ENCODE measurements at regions not wholly inside any gene's neighbourhood (a gene's known extent, or its start where the extent isn't known, plus 50 kb on each side); places are given as distances from the start of the nearest gene placed in this dataset.

GRCh38 chr6:146865756-146866379, 267.1 kb downstream of the ADGB start:
- TF ChIP-seq ZNF384 (IDR thresholded peaks at IDR 0.05) (no peak), PKNOX1 (IDR thresholded peaks at IDR 0.05) (peak; percentile 12; the same call in 1 of the 2 replicates)
- POLR2A ChIA-PET, result no interaction called here
- CTCF ChIA-PET, result interaction anchor here (0.9 kb wide), 1 partner anchor 19 kb away, joined by 3 read pairs; no protein-coding TSS in a partner anchor
- no peak for DNase-seq (ENCODE audit: extremely low spot score)

GRCh38 chr6:146866731-146867414, 268.1 kb downstream of the ADGB start:
- POLR2A ChIA-PET, result no interaction called here
- no peak for TF ChIP-seq LEF1 (IDR thresholded peaks at IDR 0.05; ENCODE audit: borderline replicate concordance)
- no peak for TF ChIP-seq NFRKB (IDR thresholded peaks at IDR 0.05)
- TF ChIP-seq ZNF384 (IDR thresholded peaks at IDR 0.05), result no peak
- TF ChIP-seq FOXK2 (IDR thresholded peaks at IDR 0.05), result no peak
- TF ChIP-seq ELF4 (IDR thresholded peaks at IDR 0.05), result no peak
- no peak for TF ChIP-seq TARDBP (IDR thresholded peaks at IDR 0.05)
- no peak for TF ChIP-seq ARNT (IDR thresholded peaks at IDR 0.05)
- TF ChIP-seq PKNOX1 (IDR thresholded peaks at IDR 0.05), result no peak
- TF ChIP-seq L3MBTL2 (conservative IDR thresholded peaks at IDR 0.05), result no peak
- no peak for TF ChIP-seq SUZ12 (IDR thresholded peaks at IDR 0.05)
- TF ChIP-seq FOXM1 (IDR thresholded peaks at IDR 0.05; ENCODE audit: borderline replicate concordance), result no peak
- DNase-seq (ENCODE audit: extremely low spot score), result no peak
- CTCF ChIA-PET, result interaction anchor here (0.9 kb wide), 1 partner anchor 18 kb away, joined by 3 read pairs; no protein-coding TSS in a partner anchor

GRCh38 chr6:146868671-146869209, 270.0 kb downstream of the ADGB start:
- CTCF ChIA-PET, result no interaction called here
- POLR2A ChIA-PET, result no interaction called here
- TF ChIP-seq ARNT (IDR thresholded peaks at IDR 0.05) (no peak), NFRKB (IDR thresholded peaks at IDR 0.05) (no peak), SP1 (IDR thresholded peaks at IDR 0.05) (no peak), FOXA1 (IDR thresholded peaks at IDR 0.05) (no peak), BHLHE40 (IDR thresholded peaks at IDR 0.05; ENCODE audit: borderline replicate concordance) (no peak), PKNOX1 (IDR thresholded peaks at IDR 0.05) (no peak), FOXM1 (IDR thresholded peaks at IDR 0.05; ENCODE audit: borderline replicate concordance) (no peak), LEF1 (IDR thresholded peaks at IDR 0.05; ENCODE audit: borderline replicate concordance) (no peak), ZNF384 (IDR thresholded peaks at IDR 0.05) (no peak), HDGF (IDR thresholded peaks at IDR 0.05; ENCODE audit: borderline replicate concordance) (no peak), SUZ12 (IDR thresholded peaks at IDR 0.05) (no peak), TARDBP (IDR thresholded peaks at IDR 0.05) (no peak), CTBP1 (IDR thresholded peaks at IDR 0.05; ENCODE audit: borderline replicate concordance) (no peak), L3MBTL2 (conservative IDR thresholded peaks at IDR 0.05) (no peak)
- DNase-seq (ENCODE audit: extremely low spot score), result no peak

GRCh38 chr6:146870760-146871159, 272.0 kb downstream of the ADGB start:
- POLR2A ChIA-PET, result interaction anchor here (0.7 kb wide), 1 partner anchor 463 kb away, joined by 4 read pairs; no protein-coding TSS in a partner anchor
- TF ChIP-seq L3MBTL2 (conservative IDR thresholded peaks at IDR 0.05) (no peak), TARDBP (IDR thresholded peaks at IDR 0.05) (no peak), CTBP1 (IDR thresholded peaks at IDR 0.05; ENCODE audit: borderline replicate concordance) (no peak), NFRKB (IDR thresholded peaks at IDR 0.05) (no peak), LEF1 (IDR thresholded peaks at IDR 0.05; ENCODE audit: borderline replicate concordance) (no peak), ZNF384 (IDR thresholded peaks at IDR 0.05) (no peak), SUZ12 (IDR thresholded peaks at IDR 0.05) (no peak)
- no peak for DNase-seq (ENCODE audit: extremely low spot score)
- CTCF ChIA-PET, result no interaction called here

GRCh38 chr6:146871611-146872425, 273.0 kb downstream of the ADGB start:
- TF ChIP-seq FOXM1 (IDR thresholded peaks at IDR 0.05; ENCODE audit: borderline replicate concordance) (no peak), L3MBTL2 (conservative IDR thresholded peaks at IDR 0.05) (peak; percentile 35; the same call in 1 of the 2 replicates), PKNOX1 (IDR thresholded peaks at IDR 0.05) (peak; percentile 82)
- CTCF ChIA-PET, result interaction anchor here (1.1 kb wide), 1 partner anchor 35 kb away, joined by 3 read pairs; no protein-coding TSS in a partner anchor
- peak; percentile 40 for DNase-seq (ENCODE audit: extremely low spot score)
- POLR2A ChIA-PET, result no interaction called here

Data from HEK293T (cell line).